HepG2 (cell line): ENCODE measurements at regions not wholly inside any gene's neighbourhood (a gene's known extent, or its start where the extent isn't known, plus 50 kb on each side); places are given as distances from the start of the nearest gene placed in this dataset.

Source experiments
- ATAC-seq: fragments of 200-7000 bp; cut with Tn5 transposase; 3 replicates; pipeline ENCODE4 v1.9.1; 2020; ENCODE audit warnings: mild to moderate bottlenecking, moderate library complexity
- BruUV-seq: library from RNA; stranded (reverse); fragments of 400-500 nt; replicated peaks from 2 replicates; lab custom pipeline; 2021; lab: Mats Ljungman, UMichigan
- CTCF ChIA-PET: fragments of 300-600 bp; formaldehyde crosslinking; extraction: SDS; loops from one replicate; lab custom pipeline; 2021; ENCODE audit warnings: low total read pairs, inconsistent platforms, low intra/inter-chr PET ratio; lab: Yijun Ruan, JAX
- POLR2A ChIA-PET: fragments of 350-600 bp; sonication (Branson Sonifier 250); formaldehyde crosslinking; loops from one replicate; lab custom pipeline; 2020; ENCODE audit warnings: antibody characterized with exemption, inconsistent platforms; lab: Yijun Ruan, JAX
- DNase-seq: peaks from one replicate; pipeline ENCODE4 v3.0.0-alpha.2; 2015; ENCODE audit warnings: low spot score
- FAIRE-seq: peaks from 3 replicates; lab custom pipeline; 2011; peaks lifted over from hg19 to GRCh38; lab: Jason Lieb, UNC
- H2AFZ ChIP-seq: one replicate; pipeline ENCODE4 v1.6.1; 2011; ENCODE audit warnings: low read length, inconsistent platforms
- H3K27ac ChIP-seq: fragments of 300-600 bp; 3 replicates; pipeline ENCODE4 v1.8.0; 2011; ENCODE audit warnings: mixed run types, mild to moderate bottlenecking, mixed read lengths, low read length, inconsistent platforms; ENCODE audit not compliant: insufficient read depth; ENCODE audit errors: extremely low read length
- H3K27me3 ChIP-seq, 2 experiments: fragments of 200-600 bp in 1 of 2; 2 replicates in 1 of 2; 3 replicates in 1 of 2; pipeline versions ENCODE4 v1.6.0 to v1.8.0; 2011; ENCODE audit warnings: low read length in 2 of 2, mild to moderate bottlenecking in 2 of 2, moderate library complexity in 2 of 2, inconsistent platforms in 1 of 2; ENCODE audit not compliant: insufficient read depth in 2 of 2, control insufficient read depth in 1 of 2
- H3K36me3 ChIP-seq, 2 experiments: fragments of 200-600 bp in 1 of 2; replicated peaks in 1 of 2; 2 replicates in 1 of 2; 3 replicates in 1 of 2; pipeline versions ENCODE4 v1.5.1 to v1.8.0; 2011; ENCODE audit warnings: low read length in 2 of 2, inconsistent platforms in 1 of 2; ENCODE audit not compliant: insufficient read depth in 2 of 2, control insufficient read depth in 1 of 2
- H3K4me1 ChIP-seq: 2 replicates; pipeline ENCODE4 v1.5.1; 2012; ENCODE audit warnings: low read length, inconsistent platforms; ENCODE audit not compliant: insufficient read depth
- H3K4me2 ChIP-seq: 2 replicates; pipeline ENCODE4 v1.6.0; 2011; ENCODE audit warnings: low read depth, low read length, inconsistent platforms
- H3K4me3 ChIP-seq, 3 experiments: fragments of 200-600 bp in 1 of 3; sonication (generic), shearing (Covaris generic) in 1 of 3; replicated peaks in 1 of 3; 2 replicates each; pipeline ENCODE4 v1.5.1; 2011 to 2016; ENCODE audit warnings: low read length in 3 of 3, inconsistent platforms in 2 of 3, low read depth in 2 of 3, mild to moderate bottlenecking in 2 of 3, control low read depth in 1 of 3, mixed read lengths in 1 of 3; ENCODE audit not compliant: insufficient read depth in 1 of 3
- H3K79me2 ChIP-seq: one replicate; pipeline ENCODE4 v1.6.1; 2011; ENCODE audit warnings: low read length, inconsistent platforms; ENCODE audit not compliant: insufficient read depth
- H3K9ac ChIP-seq: 2 replicates; pipeline ENCODE4 v1.6.0; 2011; ENCODE audit warnings: mild to moderate bottlenecking, low read depth, low read length, inconsistent platforms; ENCODE audit not compliant: insufficient read depth
- H3K9me3 ChIP-seq: 2 replicates; pipeline ENCODE4 v1.5.1; 2012; ENCODE audit warnings: mild to moderate bottlenecking, low read length
- H4K20me1 ChIP-seq: 2 replicates; pipeline ENCODE4 v1.6.0; 2011; ENCODE audit warnings: inconsistent platforms, mild to moderate bottlenecking, low read length, moderate library complexity; ENCODE audit not compliant: insufficient read depth
- CTCF ChIP-seq: sonication (generic); formaldehyde crosslinking; IDR thresholded peaks from 2 replicates; pipeline ENCODE4 v1.5.0; 2020; ENCODE audit warnings: mild to moderate bottlenecking, missing genetic modification reagents, moderate library complexity
- PHF20 ChIP-seq: sonication (generic); formaldehyde crosslinking; IDR thresholded peaks from 2 replicates; pipeline ENCODE4 v1.5.0; 2020; ENCODE audit warnings: mild to moderate bottlenecking, missing genetic modification reagents
- SMAD3 ChIP-seq: sonication (generic); formaldehyde crosslinking; IDR thresholded peaks from 2 replicates; pipeline ENCODE4 v1.4.0; 2020; ENCODE audit warnings: missing genetic modification reagents
- WGBS: methylation state at CpG from one replicate; pipeline ENCODE4 v1.1.6; 2017; ENCODE audit warnings: low lambda C conversion rate; 5-methylcytosine and 5-hydroxymethylcytosine counted together
- in situ Hi-C: cut with HindIII; loops from 2 replicates; pipeline ENCODE4 v1.10.0; 2017; ENCODE audit warnings: low pct_unique_long_range_greater_than_20kb; ENCODE audit not compliant: extremely low pct_ligation_motif_present
- intact Hi-C: fragments of 100-400 bp; cut with micrococcal nuclease; formaldehyde crosslinking; loops from one replicate; pipeline ENCODE4 v1.10.0; 2022; ENCODE audit not compliant: unreplicated experiment

DNA sequence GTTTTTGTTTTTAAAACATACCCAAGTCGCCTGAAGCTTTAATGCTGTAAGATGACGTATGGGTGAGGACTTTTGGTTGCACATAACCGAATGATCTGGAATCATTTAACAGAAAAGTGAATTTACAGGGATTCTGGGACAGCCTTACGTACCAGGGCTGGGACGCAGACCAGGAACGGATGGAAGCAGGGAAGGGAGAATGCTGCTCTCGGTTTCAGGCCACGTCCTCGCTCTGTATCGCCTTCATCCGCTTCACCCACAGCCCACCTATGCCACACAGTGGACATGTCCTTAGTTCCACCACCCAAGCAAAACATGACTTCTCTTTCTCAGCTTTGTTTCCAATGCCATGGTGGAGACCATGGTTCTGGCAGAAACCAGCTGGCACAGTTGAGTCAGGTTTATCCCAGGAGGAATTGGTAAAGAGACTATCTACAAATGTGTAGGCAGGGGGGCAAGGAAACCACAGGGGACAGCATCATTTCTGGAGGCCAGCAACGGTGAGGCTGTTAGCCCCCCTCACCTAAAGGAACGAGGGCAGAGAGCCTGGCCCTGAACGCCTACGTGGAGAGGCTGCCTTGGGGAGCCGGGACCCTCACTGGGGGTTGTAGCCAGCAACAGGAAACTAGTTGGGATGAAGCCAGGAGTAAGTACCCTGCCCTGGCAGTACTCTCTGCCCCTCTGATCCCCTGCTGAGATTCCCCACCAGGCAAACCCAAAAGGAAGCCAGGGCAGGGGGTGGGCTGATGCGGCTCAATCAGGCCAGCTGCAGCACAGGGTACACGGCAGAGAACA is 132.5 kb downstream of the NDUFA10 start:
- Histone ChIP-seq H4K20me1 (no peaks in the 10 kb centered on the region), H3K79me2 (no peaks in the 10 kb centered on the region), H3K4me1 (no peaks in the 10 kb centered on the region), H3K9me3 (no peaks in the 10 kb centered on the region), H3K27me3 (peaks cover 4 to 24% of the 10 kb centered on the region in 2 experiments; a peak in 4 of 5 replicates), H3K36me3 (no peaks in the 10 kb centered on the region), H3K4me3 (no peak overlapping the region), H3K9ac (no peak overlapping the region), H2AFZ (no peak overlapping the region), H3K27ac (no peak overlapping the region), H3K4me2 (no peak overlapping the region)
- CTCF ChIA-PET, result no interaction called here
- 62% methylated on average over 18 of the region's 18 CpGs for WGBS
- FAIRE-seq, result no peak
- BruUV-seq, result no TSS peak
- intact Hi-C loops (no loop called here), in situ Hi-C loops (no loop called here)
- DNase-seq, result no peak
- POLR2A ChIA-PET, result no interaction called here
- ATAC-seq, result no peak
- TF ChIP-seq PHF20 (no peak), CTCF (CRISPR knock-in tag) (0 out of 2 replicates have a peak, but pooled peaks have one; percentile 22)

DNA sequence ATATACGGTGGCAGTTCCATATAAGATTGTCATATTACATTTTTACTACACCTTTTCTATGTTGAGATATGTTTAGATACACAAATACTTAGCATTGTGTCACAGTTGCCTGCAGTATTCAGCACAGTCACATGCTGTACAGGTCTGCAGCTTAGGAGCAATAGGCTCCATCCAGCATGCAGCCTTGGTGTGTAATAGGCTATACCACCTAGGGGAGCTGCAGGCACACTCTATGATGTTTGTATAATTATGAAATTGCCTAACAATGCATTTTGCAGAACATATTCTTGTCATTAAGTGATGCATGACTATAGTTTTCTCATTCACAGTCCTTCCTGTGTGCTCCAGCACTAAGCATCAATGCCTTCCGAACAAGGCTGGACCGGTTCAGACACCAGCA is 133.4 kb downstream of the NDUFA10 start:
- WGBS, result 76% methylated on average over 3 of the region's 3 CpGs
- BruUV-seq, result no TSS peak
- H2AFZ ChIP-seq, result no peak overlapping the region
- FAIRE-seq (no peak), ATAC-seq (no peak), DNase-seq (no peak)
- no peaks in the 10 kb centered on the region for H3K4me1 ChIP-seq
- H3K9me3 ChIP-seq, result no peaks in the 10 kb centered on the region
- no peak overlapping the region for H3K9ac ChIP-seq
- POLR2A ChIA-PET, result no interaction called here
- no peaks in the 10 kb centered on the region for H3K79me2 ChIP-seq
- no peak overlapping the region for H3K4me2 ChIP-seq
- CTCF ChIA-PET, result no interaction called here
- no peak overlapping the region for H3K4me3 ChIP-seq
- no peaks in the 10 kb centered on the region for H3K36me3 ChIP-seq
- no peak for TF ChIP-seq SMAD3
- no peak overlapping the region for H3K27ac ChIP-seq
- in situ Hi-C loops (no loop called here), intact Hi-C loops (no loop called here)
- H3K27me3 ChIP-seq, result peaks cover 4 to 23% of the 10 kb centered on the region in 2 experiments; a peak in 4 of 5 replicates
- no peaks in the 10 kb centered on the region for H4K20me1 ChIP-seq
